Activated CD4-positive, alpha-beta T cell treated with anti-CD3 and anti-CD28 coated beads for 4 hours (primary cell): ENCODE measurements at regions not wholly inside any gene's neighbourhood (a gene's known extent, or its start where the extent isn't known, plus 50 kb on each side); places are given as distances from the start of the nearest gene placed in this dataset.

Experiments used
- DNase-seq, 2 donors: peaks; one replicate each; pipeline ENCODE4 v3.0.0-alpha.2; 2020

DNA sequence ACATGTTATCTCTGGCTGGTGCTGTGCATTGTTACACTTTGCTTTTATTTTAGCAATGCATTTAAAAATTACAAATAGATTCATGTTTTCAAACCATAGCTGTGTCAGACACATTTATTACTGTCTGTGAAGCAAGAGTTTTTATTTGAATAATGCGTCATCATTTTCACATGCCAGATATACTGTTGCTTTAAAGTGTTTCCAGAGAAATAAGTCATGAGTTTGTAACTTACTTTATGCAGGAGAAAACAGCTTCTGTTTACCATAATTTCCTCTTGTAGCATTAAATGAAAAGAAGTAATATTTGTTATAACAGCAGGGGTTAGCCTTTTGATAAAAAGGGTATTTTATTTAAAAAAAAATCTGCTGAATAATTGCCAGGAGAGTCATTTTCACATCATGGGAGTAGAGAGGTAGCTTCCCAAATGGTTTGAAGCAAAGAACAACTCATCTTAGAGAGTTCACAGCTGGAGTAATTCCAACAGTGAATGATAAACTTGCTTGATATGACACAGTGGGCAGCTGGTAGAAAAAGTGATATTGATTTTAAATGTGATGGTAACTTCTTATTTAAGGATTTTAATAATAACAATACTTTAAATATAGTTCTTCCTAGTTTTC is 1274.5 kb upstream of the CRIM1 start:
- no peak for DNase-seq

DNA sequence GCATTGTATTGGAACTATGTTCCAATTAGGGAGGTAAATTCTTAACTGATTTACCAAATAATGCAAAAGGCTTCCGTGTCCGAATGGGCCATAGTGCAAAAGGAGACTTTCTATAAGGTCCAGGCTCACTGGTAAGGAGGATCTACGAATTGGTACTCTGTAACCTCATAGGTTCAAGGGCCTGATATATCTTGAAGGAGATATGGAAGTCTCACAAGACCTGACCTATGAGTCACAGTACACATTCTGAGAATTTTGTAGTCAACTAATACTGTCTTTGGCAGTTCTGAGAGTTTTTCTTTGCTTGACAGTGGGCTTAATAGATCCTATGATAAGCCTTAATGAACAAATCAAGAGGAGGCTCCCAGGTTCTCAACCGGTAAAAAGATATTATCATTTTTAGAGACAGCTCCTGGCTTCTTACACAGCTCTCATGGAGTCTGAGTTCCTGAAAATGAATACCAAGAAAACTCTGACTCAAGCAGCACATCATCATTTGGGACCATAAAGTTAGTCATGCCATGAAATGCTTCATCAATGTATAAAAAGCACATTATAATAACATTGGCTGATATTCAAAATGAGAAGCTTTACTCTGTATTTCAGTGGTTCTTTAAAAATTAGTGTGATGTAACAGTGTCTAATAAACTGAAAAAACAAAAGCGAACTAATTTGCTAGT is 1275.2 kb upstream of the CRIM1 start:
- DNase-seq = no peak

DNA sequence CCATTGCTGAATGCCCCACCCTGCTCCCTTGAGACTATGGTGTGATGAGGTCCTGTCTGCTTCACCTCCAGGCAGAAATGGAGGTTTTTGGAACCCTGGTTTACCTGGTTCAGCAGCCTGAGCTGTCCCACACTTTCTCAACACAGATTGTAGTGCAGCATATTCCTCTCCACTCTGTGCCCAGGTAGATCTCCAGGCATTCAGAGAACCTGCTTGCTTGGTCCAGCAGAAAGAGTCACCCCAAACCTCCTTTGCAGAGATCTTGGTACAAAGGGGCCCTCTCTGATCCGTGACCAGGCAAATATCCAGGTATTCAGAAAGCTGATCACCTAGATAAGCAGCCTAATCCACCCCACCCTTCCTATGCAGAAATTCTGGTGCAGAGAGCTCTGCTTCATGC is 1288.2 kb upstream of the CRIM1 start:
- no peak for DNase-seq

DNA sequence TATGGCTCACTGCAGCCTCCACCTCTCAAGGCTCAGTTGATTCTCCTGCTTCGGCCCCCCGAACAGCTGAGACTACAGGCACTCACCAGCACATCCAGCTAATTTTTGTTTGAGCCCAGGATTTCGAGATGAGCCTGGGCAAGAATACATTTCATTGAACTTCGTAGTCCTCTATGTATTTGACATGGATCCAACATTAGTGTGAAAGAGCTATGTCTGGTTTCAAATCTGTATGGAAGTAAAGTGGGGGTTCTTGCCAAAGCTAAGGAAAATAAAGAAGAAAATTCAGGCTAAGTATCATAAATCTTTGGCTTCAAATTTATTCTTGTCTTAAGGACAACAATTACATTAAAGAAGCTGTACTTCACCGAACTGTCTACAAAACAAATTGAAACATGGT is 1291.7 kb upstream of the CRIM1 start:
- DNase-seq = no peak

DNA sequence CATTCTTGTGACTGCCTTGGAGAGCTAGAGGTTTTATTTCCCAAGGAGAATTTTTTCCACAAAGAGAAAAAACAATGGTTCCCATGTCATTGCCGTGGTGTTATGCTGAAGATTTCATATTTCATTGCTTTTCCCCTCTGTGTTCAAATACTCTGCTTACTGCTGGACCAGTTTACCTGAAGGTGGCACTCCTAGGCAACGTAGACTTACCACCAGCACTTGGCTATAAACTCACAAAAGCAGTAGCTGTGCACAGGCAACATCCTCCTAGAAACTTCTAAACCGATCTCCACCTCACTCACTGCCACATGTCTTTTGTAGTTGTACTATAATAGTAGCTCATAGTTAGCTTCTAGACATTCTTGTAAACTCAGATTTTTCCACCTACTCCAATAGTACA is 1319.7 kb upstream of the CRIM1 start:
- no peak for DNase-seq

DNA sequence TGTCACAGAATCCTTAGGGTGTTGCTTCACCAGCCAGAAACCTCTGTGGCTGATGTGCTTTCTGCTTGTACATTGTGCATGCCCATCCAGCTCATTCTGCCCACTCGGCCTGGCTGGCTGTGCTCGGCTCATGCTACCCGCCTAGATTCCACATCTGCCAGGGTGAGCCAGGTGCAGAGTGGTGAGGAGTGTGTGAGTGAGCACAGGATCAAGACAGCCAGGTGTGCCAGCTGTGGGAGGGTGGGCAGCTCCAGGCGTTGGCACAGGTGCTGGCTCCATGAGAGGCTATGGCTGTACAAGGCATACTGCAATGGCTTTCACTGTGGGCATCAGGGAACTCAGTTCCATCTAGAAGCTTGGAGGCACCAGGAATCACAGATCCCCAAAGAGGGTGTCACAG is 1321.8 kb upstream of the CRIM1 start:
- no peak for DNase-seq

DNA sequence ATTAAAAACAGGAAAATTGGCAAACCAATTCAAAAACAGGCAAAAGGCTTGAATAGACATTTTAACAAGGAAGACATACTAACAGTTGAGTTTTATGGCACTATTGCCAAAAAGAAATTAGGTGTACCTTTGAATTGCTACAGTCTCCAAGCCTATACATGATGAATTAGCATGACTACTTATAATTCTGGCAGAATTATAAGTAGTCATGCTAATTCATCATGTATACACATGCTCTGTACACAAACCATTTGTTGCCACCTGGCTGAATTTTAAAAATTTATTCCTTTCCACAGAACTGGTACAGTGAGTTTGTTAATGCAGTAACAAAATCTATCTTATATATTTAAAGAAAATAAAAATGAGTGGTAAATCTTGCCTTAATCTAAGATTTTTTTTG is 1332.0 kb upstream of the CRIM1 start:
- DNase-seq = no peak

DNA sequence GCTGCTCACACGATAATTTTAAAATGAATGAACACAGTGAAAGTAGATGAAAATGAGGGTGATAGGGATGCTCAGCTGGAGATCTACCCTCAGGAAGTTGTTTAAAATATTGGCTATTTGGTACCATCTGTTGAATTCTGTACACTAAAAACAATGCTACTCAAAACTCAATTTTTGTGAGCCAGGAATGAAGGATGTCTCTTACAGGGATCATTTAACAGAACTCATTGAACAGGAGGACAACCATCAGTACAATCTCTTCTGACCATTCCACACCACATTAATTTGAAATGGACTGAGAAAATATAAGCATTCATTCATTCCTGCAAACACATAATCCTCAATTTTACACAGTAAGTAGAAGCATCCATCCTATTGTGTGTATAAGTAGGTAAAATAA is 1355.1 kb upstream of the CRIM1 start:
- DNase-seq = no peak

DNA sequence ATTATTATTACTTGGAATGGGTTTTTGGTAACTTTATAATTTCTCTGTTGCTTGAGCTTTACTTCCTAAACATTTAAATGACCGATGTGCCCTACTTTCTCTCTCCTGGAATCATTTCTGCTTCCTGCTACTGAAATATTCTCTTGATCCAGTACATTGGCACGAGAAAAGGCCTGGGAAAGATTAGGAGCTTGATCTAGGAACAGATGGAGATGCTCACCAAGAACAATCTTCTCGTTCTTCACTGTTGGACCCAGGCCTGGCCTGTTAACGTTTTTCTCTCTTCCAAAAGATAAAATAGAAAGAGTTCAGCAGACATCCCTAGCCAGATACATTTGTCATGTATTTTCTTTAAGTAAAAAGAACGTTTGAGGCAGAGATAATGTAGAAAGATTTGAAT is 1356.8 kb upstream of the CRIM1 start:
- DNase-seq = no peak

DNA sequence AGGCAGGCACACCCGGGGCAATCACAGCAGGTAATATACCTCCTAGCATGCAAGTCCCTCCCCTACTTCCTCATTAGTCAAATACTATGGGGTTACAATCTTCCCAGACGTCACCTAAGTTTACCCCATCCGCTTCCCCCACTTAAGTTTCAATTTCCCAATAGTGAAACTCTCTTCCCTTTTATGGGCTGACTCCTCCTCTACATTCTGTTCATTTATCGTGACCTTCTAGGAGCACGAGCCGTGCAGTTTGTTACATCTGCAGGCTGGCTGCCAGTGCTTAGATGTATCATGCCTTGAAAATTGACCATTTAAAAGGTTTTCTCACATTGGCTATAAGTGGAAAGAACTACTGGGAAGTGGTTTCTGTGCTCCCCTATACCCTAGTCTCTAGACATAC is 1357.8 kb upstream of the CRIM1 start:
- no peak for DNase-seq

DNA sequence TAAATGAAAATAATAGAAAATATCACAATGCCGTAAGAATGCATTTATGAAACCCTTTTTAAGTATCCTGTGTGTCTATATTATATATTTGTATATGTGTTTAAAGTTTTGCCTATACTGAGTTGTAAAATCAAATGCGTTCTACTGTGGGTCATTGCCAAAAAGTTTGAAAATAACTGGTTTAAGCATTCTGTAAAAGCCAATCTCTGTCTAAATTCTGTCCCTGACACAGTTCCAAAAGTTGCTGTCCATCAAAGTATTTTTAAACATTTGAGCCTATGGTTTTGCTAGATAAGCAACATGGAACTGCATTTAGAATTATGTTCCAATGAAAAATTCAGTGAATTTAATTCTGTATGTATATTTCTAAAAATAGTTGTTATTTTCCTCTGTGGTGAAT is 1360.4 kb upstream of the CRIM1 start:
- no peak for DNase-seq

DNA sequence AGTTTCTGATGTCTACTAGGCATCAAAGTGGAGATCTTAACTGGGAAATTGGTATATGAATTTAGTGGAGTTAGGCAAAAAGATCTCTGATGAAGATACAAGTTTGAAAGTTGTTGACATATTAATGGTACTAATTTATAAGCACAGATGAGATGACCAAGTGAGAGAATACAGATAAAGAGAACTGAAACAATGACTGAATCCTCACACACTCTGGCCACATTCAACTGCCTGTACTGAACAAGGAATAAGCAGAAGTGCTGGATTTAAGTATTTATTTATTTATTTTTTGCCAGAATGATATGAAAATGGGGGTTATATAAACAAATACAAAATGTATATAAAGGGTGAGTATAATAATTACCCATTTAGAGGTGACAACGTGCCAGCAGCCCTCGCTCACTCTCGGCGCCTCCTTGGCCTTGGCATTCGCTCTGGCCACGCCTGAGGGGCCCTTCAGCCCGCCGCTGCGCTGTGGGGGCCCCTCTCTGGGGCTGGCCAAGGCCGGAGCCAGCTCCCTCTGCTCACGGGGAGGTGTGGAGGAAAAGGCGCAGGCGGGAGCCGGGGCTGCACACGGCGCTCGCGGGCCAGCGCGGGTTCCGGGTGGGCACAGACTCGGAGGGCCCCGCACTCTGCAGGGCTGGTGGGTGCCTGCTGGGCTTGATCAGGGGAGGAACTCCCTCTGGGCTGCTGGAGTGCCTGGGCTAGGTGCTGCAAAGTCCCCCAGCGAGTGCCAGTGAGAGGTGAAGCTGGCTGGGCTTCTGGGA is 1363.9 kb upstream of the CRIM1 start:
- no peak for DNase-seq

DNA sequence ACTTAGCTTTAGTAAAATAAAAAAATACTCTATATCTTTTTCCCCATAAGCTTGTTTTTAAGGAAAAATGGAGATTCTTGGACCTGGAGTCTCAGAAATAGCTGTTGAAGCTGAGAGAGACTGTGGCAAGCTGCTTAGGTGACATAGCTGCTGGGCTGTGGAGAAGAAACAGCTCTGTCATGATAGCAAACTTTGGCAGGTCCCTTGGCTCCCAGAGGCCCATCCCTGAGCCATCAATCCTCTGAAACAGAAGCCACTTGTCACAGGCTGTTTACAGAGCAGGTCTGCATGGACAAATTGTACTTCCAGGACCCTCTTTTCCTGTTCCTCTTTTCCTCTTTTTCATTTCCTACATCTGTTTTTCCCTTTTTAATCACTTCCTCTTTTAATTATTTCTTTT is 1370.1 kb upstream of the CRIM1 start:
- no peak for DNase-seq

DNA sequence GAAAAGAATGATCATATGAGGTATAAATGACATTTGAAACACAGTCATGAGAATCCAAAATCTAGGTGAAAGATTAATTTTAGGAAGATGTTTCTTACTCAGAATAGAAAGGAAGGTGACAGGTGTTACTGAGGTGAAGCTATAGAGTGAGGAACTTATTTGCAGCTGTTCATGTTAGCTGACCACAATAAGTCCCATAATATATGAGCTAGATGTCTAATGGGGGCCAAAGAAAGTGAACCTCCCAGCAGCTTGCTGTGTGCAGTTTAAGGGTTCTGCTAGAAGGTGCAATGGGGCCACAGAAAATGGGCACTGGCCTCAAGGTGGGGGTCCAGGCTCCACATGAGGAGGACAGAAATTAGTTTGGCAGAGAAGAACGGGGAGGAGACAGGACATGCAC is 1374.9 kb upstream of the CRIM1 start:
- DNase-seq = no peak

DNA sequence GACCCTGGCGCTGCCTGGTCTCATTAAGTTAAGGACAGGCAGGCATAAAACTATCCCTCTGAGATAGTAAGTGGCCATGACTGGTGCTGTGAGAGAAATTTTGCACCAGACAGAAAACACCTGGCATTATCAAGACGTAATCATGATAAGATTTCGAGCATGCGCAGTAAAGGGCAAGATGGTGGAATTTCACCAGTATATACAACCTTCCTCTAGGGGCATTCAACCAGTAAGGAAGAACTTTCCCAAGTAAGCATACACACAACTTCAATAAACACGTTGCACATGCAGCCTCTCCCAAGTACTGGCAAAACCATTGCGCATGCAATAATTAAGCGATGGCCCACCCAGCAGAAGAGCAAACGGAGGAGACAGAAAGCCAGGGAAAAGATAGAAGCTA is 1376.4 kb upstream of the CRIM1 start:
- no peak for DNase-seq

DNA sequence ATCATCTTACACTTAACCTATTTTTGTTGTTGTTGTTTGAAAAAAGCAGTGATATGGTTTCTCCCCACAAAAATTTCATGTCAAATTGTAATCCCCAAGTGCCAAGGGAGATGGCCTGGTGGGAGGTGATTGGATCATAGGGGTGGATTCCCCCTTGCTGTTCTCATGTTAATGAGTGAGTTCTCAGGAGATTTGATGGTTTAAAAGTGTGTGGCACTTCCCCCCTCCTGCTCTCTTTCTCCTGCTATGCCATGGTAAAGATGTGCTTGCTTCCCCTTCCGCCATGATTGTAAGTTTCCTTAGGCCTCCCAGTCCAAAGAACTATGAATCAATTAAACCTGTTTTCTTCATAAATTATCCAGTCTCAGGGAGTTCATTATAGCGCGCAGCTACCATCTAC is 1362.7 kb upstream of the FAM98A start:
- DNase-seq = no peak

DNA sequence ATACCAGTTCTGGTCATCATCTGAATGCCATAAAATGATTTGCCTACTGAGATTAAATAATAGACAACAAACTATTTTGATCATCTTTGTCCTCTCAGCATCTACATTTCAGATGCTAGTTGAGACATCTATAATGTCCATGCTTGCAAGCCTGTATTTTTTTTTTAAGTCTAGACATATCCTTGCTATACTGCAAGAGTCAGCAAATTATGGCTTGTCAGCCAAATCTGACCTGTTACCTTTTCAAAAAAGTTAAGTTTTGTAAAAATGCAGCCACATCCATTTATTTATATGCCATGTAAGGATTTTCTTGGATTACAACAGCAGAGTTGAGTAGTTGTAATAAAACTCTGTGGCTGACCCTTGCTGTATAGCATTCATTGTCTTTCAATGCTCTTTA is 1355.7 kb upstream of the FAM98A start:
- DNase-seq = no peak

DNA sequence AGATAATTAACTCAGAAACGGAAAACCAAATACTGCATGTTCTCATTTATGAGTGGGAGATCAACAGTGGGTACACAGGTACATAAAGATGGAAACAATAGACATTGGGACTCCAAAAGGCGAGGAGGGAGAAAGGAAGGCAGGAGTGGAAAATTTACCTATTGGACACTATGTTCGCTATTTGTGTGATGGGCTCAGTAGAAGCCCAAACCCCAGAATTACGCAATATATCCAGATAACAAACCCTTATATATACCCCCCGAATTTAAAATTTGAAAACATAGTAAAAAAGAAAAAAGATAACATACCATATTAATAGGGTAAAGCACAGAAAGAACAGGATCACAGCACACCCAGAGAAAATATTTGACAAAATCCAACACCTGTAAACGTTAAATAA is 1351.7 kb upstream of the FAM98A start:
- no peak for DNase-seq

DNA sequence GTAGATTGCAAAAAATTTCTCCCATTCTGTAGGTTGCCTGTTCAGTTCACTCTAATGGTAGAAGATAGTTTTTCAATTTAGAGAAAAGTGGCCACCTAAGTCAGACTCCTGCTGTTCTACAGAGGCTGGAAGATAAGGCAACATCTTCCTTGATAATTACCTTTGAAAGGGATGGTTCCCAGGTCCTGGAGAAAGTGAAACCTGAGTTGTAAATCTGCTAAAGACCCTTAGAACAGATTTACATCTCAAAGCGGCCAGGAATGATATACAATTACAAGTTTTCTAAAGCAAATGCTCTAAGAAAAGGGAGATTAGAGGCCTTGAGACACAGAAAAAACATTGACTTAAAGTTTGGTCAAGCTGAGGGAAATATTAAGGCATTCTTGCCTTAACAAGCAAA is 1350.2 kb upstream of the FAM98A start:
- no peak for DNase-seq

DNA sequence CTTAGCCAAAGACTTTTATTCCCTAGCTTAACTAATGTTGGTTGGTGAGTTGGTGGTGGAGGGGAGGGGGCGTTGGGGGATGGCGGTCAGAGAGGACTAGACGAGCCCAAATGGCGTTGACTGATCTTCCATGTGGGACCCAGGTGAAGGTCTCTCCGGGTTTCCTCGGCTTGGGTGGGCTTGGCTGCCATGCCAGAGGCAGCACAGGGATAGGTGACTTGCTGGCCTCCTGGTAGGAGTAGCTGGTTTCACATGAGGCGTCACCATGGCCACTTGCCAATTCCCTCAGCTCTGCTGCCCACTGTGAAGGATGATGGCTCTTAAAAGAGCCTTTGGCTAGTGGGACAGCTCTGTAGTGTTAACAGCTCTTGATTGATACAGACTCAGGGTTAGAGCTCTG is 1337.0 kb upstream of the FAM98A start:
- no peak for DNase-seq

DNA sequence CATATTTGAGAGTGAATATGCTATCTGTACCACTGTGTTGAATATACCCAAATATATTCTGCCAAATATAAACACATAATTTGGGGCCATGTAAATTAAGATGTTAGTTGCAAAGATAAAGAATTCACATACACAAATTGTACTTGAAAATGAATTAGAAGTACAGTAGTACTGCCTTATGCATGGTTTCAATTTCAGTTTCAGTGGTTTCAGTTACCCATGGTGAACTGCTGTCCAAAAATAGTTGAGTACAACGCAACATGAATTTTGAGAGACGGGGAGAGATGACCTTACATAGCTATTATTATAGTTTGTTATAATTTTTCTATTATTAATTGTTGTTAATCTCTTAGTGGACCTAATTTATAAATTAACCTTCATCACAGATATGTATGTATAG is 1313.0 kb upstream of the FAM98A start:
- DNase-seq = no peak

DNA sequence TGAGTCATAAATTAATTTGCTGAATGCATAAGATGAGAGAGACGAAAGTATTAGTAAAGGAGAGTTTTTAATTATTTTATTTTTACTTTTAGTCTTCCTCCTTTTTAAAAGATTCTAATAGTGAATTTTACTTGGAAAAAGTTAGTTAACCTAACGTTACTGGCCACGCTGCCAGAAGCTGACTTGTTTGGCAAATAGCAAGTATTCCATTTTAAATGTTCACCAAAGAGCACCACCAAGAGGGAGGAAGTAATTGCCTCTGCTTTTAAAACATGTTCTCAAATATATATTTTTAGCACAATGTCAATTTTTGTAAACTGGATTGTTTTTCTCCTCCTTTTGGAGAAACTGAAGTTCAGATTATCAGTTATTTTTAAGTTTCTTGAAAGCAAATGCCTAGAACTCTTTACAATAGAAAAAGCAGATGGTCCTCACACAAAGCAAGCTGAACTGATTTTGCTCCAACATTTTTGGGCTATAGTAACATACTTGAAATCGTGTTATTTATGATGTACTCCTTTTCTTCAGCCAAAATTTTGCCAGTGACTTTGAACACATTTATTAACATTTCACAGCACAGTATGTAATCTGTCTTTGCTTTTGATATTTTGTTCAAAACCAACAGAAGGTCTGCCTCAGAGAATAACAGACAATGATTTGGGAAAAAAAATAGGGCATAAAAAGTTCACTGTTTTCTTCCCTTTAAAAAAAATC is 1311.0 kb upstream of the FAM98A start:
- no peak for DNase-seq

DNA sequence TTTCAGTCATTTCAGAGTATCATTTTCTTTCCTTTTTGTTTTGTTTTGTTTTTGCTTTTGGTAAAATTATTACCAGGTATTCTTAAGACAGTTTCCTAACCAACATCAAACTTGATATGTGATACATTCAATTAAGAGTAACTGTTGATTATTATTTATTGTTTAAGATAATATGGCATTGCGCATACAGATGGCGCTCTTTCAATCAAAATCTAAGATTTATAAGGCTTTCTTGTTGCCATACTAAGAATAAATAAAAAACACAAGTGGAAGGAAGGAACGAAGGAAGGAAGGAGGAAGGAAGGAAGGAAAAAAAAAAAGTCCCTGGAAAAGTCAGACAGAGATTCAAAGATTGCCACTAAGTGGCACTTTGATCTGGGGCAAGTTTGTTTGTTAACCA is 1308.7 kb upstream of the FAM98A start:
- DNase-seq = no peak

DNA sequence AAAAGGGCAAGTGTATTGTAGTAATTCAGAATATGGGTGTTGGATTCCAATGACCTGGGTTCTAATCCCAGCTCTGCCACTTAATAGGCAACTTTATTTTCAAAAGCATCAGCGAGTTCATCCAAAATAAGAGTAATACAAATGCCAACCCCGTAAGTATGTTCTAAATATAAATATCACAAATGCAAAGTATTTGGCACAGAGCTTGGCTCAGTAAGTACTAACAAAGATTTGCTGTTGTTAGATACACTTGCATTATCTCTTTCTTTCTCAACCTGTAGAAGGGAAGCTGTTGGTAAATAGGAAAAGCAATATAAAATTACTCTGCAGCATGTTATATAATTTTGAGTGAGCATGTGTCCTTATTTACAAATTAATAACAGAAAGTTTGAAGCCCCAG is 1302.6 kb upstream of the FAM98A start:
- DNase-seq = no peak
